ENCODE measurements at regions not wholly inside any gene's neighbourhood (a gene's known extent, or its start where the extent isn't known, plus 50 kb on each side); places are given as distances from the start of the nearest gene placed in this dataset.

DNA sequence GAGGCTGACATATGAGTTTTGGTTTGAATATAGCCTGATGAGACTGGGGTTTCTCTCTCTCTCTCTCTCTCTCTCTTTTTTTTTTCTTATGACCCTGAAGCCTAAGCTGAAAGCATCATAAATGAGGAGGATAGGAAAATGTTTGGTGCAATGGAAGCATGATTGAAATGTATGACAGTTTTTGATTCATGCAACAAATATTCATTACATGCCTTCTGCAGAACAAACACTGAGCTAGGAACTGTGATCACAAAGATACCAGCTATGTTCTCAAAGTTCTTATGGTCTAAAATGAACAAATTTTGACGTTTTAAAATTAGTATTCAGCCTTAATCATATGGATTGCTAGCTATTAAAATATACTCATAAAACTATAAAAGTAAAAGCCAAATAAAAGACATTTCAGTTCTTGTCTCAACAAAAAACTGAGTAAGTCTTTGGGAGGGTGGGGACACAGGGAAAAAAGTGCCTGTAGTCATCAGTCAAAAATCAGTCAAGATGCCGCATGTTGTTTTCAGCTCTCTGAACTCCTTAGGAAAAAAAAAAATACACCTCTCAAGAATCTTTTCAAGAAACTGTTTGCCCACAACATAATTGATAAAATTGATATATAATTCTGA is 57.2 kb downstream of the NKX6-1 start:
- Mint-ChIP-seq H3K36me3 (ENCODE audit: low read depth) (no peaks in the 10 kb centered on the region), H3K4me1 (ENCODE audit: low read depth) (no peaks in the 10 kb centered on the region), H3K9me3 (no peaks in the 10 kb centered on the region), H3K4me3 (no peak overlapping the region), H3K27me3 (ENCODE audit: insufficient read depth) (peaks cover 1% of the 10 kb centered on the region), H3K27ac (no peak overlapping the region)
- DNase-seq (ENCODE audit: low spot score), result no peak
- intact Hi-C loops (cut with micrococcal nuclease), result no loop called here

DNA sequence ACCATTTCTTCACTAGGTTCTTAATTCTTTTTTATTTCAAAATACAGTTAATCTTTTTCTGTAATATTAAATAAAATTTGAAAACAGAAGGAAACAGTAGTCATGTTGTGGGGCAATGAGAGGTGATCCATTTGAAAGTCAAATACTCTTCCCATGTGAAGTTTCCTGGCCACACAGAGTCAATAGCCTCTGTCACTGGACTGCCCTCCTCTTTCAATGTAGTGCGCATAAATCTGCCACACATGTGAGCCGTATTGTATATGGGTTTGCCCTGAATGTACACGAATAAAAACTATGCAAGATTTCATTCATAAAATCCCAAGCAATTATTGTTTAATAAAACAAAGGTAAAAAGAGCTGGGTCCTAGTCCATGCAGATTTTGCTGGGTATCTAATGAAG is 59.1 kb downstream of the NKX6-1 start:
- Mint-ChIP-seq H3K4me3 (no peak overlapping the region), H3K27me3 (ENCODE audit: insufficient read depth) (peaks cover 1% of the 10 kb centered on the region), H3K27ac (no peak overlapping the region), H3K36me3 (ENCODE audit: low read depth) (no peaks in the 10 kb centered on the region), H3K4me1 (ENCODE audit: low read depth) (no peaks in the 10 kb centered on the region), H3K9me3 (no peaks in the 10 kb centered on the region)
- intact Hi-C loops (cut with micrococcal nuclease), result no loop called here
- DNase-seq (ENCODE audit: low spot score), result no peak

- DNase-seq (ENCODE audit: low spot score), result no peak
- Mint-ChIP-seq H3K27me3 (ENCODE audit: insufficient read depth) (no peaks in the 10 kb centered on the region), H3K27ac (no peak overlapping the region), H3K36me3 (ENCODE audit: low read depth) (no peaks in the 10 kb centered on the region), H3K4me3 (no peak overlapping the region), H3K4me1 (ENCODE audit: low read depth) (no peaks in the 10 kb centered on the region), H3K9me3 (no peaks in the 10 kb centered on the region)
- intact Hi-C loops (cut with micrococcal nuclease), result no loop called here
Observed at GRCh38 chr4:84436812-84437211, 62.3 kb downstream of the NKX6-1 start.

- H3K4me1 Mint-ChIP-seq (ENCODE audit: low read depth), result no peaks in the 10 kb centered on the region
- no peaks in the 10 kb centered on the region for H3K9me3 Mint-ChIP-seq
- peaks cover 3% of the 10 kb centered on the region for H3K27me3 Mint-ChIP-seq (ENCODE audit: insufficient read depth)
Observed at GRCh38 chr4:84434344-84434743, 64.7 kb downstream of the NKX6-1 start.

DNA sequence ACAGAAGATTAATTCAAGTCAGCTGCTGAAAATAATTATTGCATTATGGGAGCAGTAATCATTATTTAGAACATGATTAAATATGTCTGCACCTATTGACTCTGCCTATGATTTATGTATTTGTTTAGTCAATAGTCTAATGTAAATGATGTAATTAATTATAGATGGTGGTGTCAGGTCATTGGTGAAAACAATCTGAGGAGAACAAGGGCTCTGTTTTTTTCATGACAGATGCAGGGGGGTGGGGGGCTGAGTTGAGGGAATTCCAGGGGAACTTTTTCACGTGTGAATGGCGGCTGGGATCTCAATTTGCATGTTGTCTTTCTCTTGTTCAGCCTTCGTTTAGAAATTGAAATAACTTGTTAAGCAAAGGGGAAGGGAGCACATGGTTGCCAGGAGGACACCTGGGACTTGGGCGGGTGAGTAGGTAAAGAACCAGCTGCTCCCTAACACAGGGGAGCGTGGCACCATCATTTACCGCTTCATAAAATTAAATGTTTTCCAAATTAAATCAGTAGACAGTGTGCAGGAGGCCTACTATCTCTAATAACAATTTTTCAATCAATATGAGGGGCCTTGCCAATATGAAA is 65.4 kb downstream of the NKX6-1 start:
- Mint-ChIP-seq H3K9me3 (no peaks in the 10 kb centered on the region), H3K36me3 (ENCODE audit: low read depth) (no peaks in the 10 kb centered on the region), H3K4me3 (no peak overlapping the region), H3K27ac (no peak overlapping the region), H3K4me1 (ENCODE audit: low read depth) (no peaks in the 10 kb centered on the region), H3K27me3 (ENCODE audit: insufficient read depth) (peaks cover 3% of the 10 kb centered on the region)
- DNase-seq (ENCODE audit: low spot score), result no peak
- intact Hi-C loops (cut with micrococcal nuclease), result no loop called here

More at GRCh38 chr4:84434344-84434743, 64.7 kb downstream of the NKX6-1 start:
- Mint-ChIP-seq H3K4me3 (no peak overlapping the region), H3K27ac (no peak overlapping the region), H3K36me3 (ENCODE audit: low read depth) (no peaks in the 10 kb centered on the region)
- DNase-seq (ENCODE audit: low spot score), result no peak
- intact Hi-C loops (cut with micrococcal nuclease), result no loop called here

DNA sequence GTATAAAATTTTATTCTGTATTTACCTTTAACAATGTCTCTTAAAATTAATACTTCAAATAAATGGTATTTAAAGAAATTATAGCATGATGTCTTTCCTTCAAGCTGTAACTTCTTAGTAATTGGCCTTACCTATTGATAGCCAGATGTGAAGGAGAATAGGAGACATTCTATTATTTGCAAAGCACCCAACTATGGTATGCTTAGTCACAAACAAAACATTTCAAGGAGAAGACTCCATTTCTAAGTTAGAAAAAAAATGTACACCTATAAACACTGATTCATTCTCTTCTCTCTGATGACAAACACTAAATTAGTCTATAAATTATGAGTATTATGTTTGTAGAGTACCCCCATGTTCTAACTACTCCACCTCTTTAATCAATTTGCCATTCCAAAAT is 66.4 kb downstream of the NKX6-1 start:
- no peak overlapping the region for H3K27ac Mint-ChIP-seq

GRCh38 chr4:84420608-84421007 is 78.5 kb downstream of the NKX6-1 start:
- no peak overlapping the region for H3K4me3 Mint-ChIP-seq
- DNase-seq (ENCODE audit: low spot score), result no peak
- H3K4me1 Mint-ChIP-seq (ENCODE audit: low read depth), result no peaks in the 10 kb centered on the region
- no peaks in the 10 kb centered on the region for H3K27me3 Mint-ChIP-seq (ENCODE audit: insufficient read depth)
- no peak overlapping the region for H3K27ac Mint-ChIP-seq
- intact Hi-C loops (cut with micrococcal nuclease), result no loop called here
- H3K36me3 Mint-ChIP-seq (ENCODE audit: low read depth), result no peaks in the 10 kb centered on the region
- no peaks in the 10 kb centered on the region for H3K9me3 Mint-ChIP-seq

More for the DNA sequence above, 66.4 kb downstream of the NKX6-1 start:
- no peak for DNase-seq (ENCODE audit: low spot score)
- no peaks in the 10 kb centered on the region for H3K9me3 Mint-ChIP-seq
- H3K4me3 Mint-ChIP-seq, result no peak overlapping the region
- no peaks in the 10 kb centered on the region for H3K4me1 Mint-ChIP-seq (ENCODE audit: low read depth)
- peaks cover 3% of the 10 kb centered on the region for H3K27me3 Mint-ChIP-seq (ENCODE audit: insufficient read depth)
- no peaks in the 10 kb centered on the region for H3K36me3 Mint-ChIP-seq (ENCODE audit: low read depth)
- intact Hi-C loops (cut with micrococcal nuclease), result no loop called here

DNA sequence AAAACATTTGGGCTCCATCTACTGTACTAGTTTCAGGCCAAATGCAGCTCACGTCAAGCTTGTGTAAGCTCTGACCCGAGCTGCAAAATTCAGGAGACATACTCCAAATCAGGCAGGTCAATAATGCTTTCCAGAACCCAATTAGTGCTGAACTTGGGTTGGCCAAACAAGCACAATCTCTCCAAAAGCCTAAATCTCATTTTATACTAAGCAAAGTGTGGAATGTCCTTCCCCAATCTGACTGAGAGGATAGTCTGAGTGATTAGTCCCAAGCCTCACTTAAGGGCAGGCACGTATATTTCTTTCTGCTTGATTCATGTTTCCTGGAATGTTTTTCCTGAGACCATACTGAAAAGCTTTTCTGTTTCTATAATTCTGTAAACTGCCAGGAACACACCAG is 79.9 kb downstream of the NKX6-1 start:
- Mint-ChIP-seq H3K4me3 (no peak overlapping the region), H3K27ac (no peak overlapping the region), H3K4me1 (ENCODE audit: low read depth) (no peaks in the 10 kb centered on the region), H3K36me3 (ENCODE audit: low read depth) (no peaks in the 10 kb centered on the region), H3K27me3 (ENCODE audit: insufficient read depth) (no peaks in the 10 kb centered on the region), H3K9me3 (no peaks in the 10 kb centered on the region)
- DNase-seq (ENCODE audit: low spot score), result no peak
- intact Hi-C loops (cut with micrococcal nuclease), result no loop called here

DNA sequence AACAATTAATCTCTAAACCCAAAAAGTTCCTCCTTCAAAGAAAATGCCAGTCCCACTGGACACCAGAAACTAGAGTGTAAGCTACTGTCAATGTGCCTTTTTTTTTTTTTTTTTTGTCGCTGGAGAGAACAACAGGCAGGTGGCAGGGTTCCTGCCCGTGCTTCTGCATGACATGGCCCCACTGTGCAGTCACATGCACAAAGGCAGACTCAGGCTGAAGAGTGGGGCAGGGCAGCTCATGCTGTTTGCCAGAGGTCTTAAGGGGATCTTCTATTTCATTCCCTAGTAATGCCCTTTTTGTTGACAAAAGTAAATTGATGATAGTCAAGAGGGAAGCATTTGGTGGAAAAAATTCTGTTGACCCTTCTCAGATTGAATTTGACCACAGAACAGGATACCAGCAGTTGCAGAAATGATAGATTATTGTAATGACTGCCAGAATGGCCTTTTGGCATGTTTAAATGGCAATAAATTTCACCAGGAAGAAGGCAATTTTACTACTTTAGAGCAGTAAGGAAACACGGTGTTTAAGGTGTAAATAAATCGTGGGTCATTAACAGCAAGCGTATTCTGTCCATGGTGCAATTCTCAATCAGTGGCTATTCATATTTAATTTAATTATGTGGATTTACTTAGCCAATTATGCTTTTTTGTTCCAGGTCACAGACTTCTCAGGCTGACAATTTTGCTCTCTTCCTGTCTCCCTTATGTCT is 80.9 kb downstream of the NKX6-1 start:
- Mint-ChIP-seq H3K27ac (no peak overlapping the region), H3K9me3 (no peaks in the 10 kb centered on the region), H3K4me3 (no peak overlapping the region), H3K4me1 (ENCODE audit: low read depth) (no peaks in the 10 kb centered on the region), H3K27me3 (ENCODE audit: insufficient read depth) (no peaks in the 10 kb centered on the region), H3K36me3 (ENCODE audit: low read depth) (no peaks in the 10 kb centered on the region)
- intact Hi-C loops (cut with micrococcal nuclease), result no loop called here
- no peak for DNase-seq (ENCODE audit: low spot score)

GRCh38 chr4:84413976-84414375 is 85.1 kb downstream of the NKX6-1 start:
- H3K4me1 Mint-ChIP-seq (ENCODE audit: low read depth), result no peaks in the 10 kb centered on the region
- H3K27me3 Mint-ChIP-seq (ENCODE audit: insufficient read depth), result no peaks in the 10 kb centered on the region
- H3K4me3 Mint-ChIP-seq, result no peak overlapping the region
- no peak for DNase-seq (ENCODE audit: low spot score)
- intact Hi-C loops (cut with micrococcal nuclease), result no loop called here
- H3K36me3 Mint-ChIP-seq (ENCODE audit: low read depth), result no peaks in the 10 kb centered on the region
- no peak overlapping the region for H3K27ac Mint-ChIP-seq
- no peaks in the 10 kb centered on the region for H3K9me3 Mint-ChIP-seq

DNA sequence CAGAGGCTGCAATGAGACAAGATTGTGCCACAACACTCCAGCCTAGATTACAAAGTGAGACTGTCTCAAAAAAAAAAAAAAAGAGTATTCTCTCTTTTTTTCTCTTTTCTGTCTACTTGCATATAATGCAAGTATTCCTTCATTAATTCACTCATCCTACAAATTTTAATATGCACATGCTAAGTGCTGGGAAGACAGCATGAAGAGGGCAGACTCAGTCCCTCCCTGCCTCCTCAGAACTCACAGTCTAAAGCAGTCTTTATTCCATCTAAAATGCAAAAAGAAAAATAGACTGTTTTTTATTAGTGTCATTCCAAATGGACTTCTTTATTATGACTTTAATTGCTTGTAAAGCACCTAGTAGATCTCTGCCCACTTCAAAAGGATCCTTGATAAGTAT is 85.6 kb downstream of the NKX6-1 start:
- H3K27me3 Mint-ChIP-seq (ENCODE audit: insufficient read depth), result no peaks in the 10 kb centered on the region
- no peaks in the 10 kb centered on the region for H3K36me3 Mint-ChIP-seq (ENCODE audit: low read depth)
- no peaks in the 10 kb centered on the region for H3K4me1 Mint-ChIP-seq (ENCODE audit: low read depth)
- H3K9me3 Mint-ChIP-seq, result no peaks in the 10 kb centered on the region
- no peak overlapping the region for H3K4me3 Mint-ChIP-seq
- no peak overlapping the region for H3K27ac Mint-ChIP-seq
- DNase-seq (ENCODE audit: low spot score), result no peak
- intact Hi-C loops (cut with micrococcal nuclease), result no loop called here

GRCh38 chr4:84412062-84412461 is 87.0 kb downstream of the NKX6-1 start:
- Mint-ChIP-seq H3K9me3 (no peaks in the 10 kb centered on the region), H3K27me3 (ENCODE audit: insufficient read depth) (no peaks in the 10 kb centered on the region), H3K4me1 (ENCODE audit: low read depth) (no peaks in the 10 kb centered on the region), H3K27ac (no peak overlapping the region), H3K4me3 (no peak overlapping the region), H3K36me3 (ENCODE audit: low read depth) (no peaks in the 10 kb centered on the region)
- DNase-seq (ENCODE audit: low spot score), result no peak
- intact Hi-C loops (cut with micrococcal nuclease), result no loop called here

GRCh38 chr4:84407554-84408407 is 91.3 kb downstream of the NKX6-1 start:
- H3K4me3 Mint-ChIP-seq, result no peak overlapping the region
- H3K4me1 Mint-ChIP-seq (ENCODE audit: low read depth), result no peaks in the 10 kb centered on the region
- no peak for DNase-seq (ENCODE audit: low spot score)
- no peaks in the 10 kb centered on the region for H3K27me3 Mint-ChIP-seq (ENCODE audit: insufficient read depth)
- no peak overlapping the region for H3K27ac Mint-ChIP-seq
- intact Hi-C loops (cut with micrococcal nuclease), result no loop called here
- no peaks in the 10 kb centered on the region for H3K9me3 Mint-ChIP-seq
- H3K36me3 Mint-ChIP-seq (ENCODE audit: low read depth), result no peaks in the 10 kb centered on the region

All from activated T-helper 1 cell treated with anti-CD3 and anti-CD28 coated beads, Interleukin-12 subunit alpha, Interleukin-12 subunit beta, Interleukin-2, Interleukin-4 antibody, amounts not matched to agents 30 ng/mL and 10 ng/mL and 1 ng/mL, durations not matched to agents 14 hours and 24 hours and 36 hours (primary cell).